Nephron progenitor cell (in vitro differentiated cells): ENCODE measurements at regions not wholly inside any gene's neighbourhood (a gene's known extent, or its start where the extent isn't known, plus 50 kb on each side); places are given as distances from the start of the nearest gene placed in this dataset.

Experiments used
- DNase-seq: peaks from one replicate; pipeline ENCODE4 v3.0.0; 2021
- H3K27ac Mint-ChIP-seq: 2 replicates; pipeline ENCODE4 v1.8.0; 2021; ENCODE audit warnings: mild to moderate bottlenecking, moderate library complexity, mixed read lengths
- H3K27me3 Mint-ChIP-seq: 2 replicates; pipeline ENCODE4 v1.8.0; 2021; ENCODE audit warnings: mild to moderate bottlenecking, low read depth, mixed read lengths; ENCODE audit not compliant: poor library complexity
- H3K36me3 Mint-ChIP-seq: 2 replicates; pipeline ENCODE4 v1.8.0; 2021; ENCODE audit warnings: low read depth, mixed read lengths
- H3K4me1 Mint-ChIP-seq: 2 replicates; pipeline ENCODE4 v1.8.0; 2021; ENCODE audit warnings: mixed read lengths
- H3K4me3 Mint-ChIP-seq: 2 replicates; pipeline ENCODE4 v1.8.0; 2021; ENCODE audit warnings: mild to moderate bottlenecking, moderate library complexity, mixed read lengths
- H3K9me3 Mint-ChIP-seq: 2 replicates; pipeline ENCODE4 v1.8.0; 2021; ENCODE audit warnings: mild to moderate bottlenecking, moderate library complexity, mixed read lengths
- TF ChIP-seq, protein P1 (sequence below): fragments of 200-600 bp; sonication (generic); IDR thresholded peaks from 2 replicates; pipeline ENCODE4 v1.5.0; 2021; ENCODE audit warnings: antibody characterized with exemption

DNA sequence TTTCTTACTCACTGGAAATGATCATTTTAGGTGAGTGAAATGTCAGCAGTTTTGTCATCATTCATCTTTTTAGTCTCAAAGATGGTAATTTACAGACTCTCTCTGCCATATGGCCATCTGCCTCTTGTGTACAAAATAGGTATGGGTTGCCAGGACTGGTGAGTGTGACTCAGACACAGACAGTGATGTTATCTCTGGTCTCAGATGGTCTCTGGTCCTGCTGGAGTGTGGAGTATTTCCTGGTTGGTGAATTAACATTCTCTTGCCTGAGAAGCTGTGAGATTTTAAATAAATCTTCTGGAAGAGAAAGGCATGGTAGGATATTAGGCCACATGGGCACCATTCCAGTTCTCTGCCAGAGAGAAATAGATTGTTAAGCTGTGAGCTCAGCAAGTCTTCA lies 207.0 kb downstream of the ATP23 start:
- H3K36me3 Mint-ChIP-seq, result no peaks in the 10 kb centered on the region
- H3K9me3 Mint-ChIP-seq, result peaks cover 13% of the 10 kb centered on the region
- TF ChIP-seq, protein P1, sequence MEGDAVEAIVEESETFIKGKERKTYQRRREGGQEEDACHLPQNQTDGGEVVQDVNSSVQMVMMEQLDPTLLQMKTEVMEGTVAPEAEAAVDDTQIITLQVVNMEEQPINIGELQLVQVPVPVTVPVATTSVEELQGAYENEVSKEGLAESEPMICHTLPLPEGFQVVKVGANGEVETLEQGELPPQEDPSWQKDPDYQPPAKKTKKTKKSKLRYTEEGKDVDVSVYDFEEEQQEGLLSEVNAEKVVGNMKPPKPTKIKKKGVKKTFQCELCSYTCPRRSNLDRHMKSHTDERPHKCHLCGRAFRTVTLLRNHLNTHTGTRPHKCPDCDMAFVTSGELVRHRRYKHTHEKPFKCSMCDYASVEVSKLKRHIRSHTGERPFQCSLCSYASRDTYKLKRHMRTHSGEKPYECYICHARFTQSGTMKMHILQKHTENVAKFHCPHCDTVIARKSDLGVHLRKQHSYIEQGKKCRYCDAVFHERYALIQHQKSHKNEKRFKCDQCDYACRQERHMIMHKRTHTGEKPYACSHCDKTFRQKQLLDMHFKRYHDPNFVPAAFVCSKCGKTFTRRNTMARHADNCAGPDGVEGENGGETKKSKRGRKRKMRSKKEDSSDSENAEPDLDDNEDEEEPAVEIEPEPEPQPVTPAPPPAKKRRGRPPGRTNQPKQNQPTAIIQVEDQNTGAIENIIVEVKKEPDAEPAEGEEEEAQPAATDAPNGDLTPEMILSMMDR, result no peak
- H3K27ac Mint-ChIP-seq, result no peak overlapping the region
- DNase-seq, result no peak
- no peaks in the 10 kb centered on the region for H3K4me1 Mint-ChIP-seq
- no peak overlapping the region for H3K4me3 Mint-ChIP-seq
- H3K27me3 Mint-ChIP-seq, result no peaks in the 10 kb centered on the region

DNA sequence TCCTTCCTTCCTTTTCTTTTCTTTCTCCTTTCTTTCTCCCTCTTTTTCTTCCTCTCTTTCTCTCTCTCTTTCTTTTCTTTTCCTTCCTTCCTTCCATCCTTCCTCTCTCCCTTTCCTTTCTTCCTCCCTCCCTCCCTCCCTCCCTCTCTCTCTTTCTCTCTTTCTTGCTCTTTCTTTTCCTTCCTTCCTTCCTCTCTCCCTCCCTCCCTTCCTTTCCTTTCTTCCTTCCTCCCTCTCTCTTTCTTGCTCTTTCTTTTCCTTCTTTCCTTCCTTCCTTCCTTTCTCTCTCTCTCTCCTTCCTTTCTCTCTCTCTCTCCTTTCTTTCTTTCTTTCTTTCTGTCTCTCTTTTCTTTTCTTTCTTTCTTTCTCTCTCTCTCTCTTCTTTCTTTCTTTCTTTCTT lies 207.6 kb downstream of the ATP23 start:
- Mint-ChIP-seq H3K36me3 (no peaks in the 10 kb centered on the region), H3K27ac (no peak overlapping the region), H3K4me3 (no peak overlapping the region), H3K9me3 (peaks cover 13% of the 10 kb centered on the region), H3K27me3 (no peaks in the 10 kb centered on the region), H3K4me1 (no peaks in the 10 kb centered on the region)
- DNase-seq, result no peak
- TF ChIP-seq, protein P1, result no peak

DNA sequence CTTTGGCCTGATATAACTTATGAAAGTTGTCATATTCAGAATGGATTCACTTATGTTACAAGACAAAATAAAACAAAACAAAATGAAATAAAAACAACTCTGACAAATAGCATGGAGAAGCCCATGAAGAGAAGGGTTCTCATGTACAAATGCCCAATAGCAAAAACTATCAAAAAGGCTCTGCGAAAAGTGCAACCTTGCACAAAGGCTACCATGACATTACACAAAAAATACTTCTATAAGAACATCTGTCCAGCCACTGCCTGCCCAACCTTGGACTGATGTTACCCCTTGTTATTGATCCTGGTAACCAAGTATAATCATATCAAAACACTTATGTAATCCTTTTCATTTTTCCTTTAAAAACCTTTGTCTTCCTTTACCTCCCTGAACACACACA lies 213.0 kb downstream of the ATP23 start:
- Mint-ChIP-seq H3K4me1 (no peaks in the 10 kb centered on the region), H3K4me3 (no peak overlapping the region)

DNA sequence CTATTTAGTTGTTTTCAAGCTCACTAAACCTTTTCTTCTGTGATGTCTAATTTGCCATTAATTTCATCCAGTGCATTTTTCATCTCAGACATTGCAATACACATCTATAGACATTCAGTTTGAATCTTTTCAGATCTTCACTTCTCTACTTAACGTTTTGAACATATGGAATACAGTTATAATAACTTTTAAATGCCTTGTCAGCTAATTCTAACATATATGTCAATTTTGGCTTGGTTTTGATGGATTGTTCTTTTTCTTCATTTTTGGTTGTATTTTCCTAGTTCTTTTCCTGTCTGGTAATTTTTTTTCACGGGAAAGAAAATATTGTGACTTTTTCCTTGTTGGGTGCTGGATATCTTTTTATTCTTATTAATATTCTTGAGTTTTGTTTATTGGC lies 215.3 kb downstream of the ATP23 start:
- Mint-ChIP-seq H3K36me3 (no peaks in the 10 kb centered on the region), H3K27me3 (no peaks in the 10 kb centered on the region), H3K4me1 (no peaks in the 10 kb centered on the region), H3K9me3 (no peaks in the 10 kb centered on the region), H3K27ac (no peak overlapping the region), H3K4me3 (no peak overlapping the region)
- no peak for DNase-seq
- TF ChIP-seq, protein P1, result no peak

More for the DNA sequence above, 213.0 kb downstream of the ATP23 start:
- Mint-ChIP-seq H3K27me3 (no peaks in the 10 kb centered on the region), H3K9me3 (no peaks in the 10 kb centered on the region), H3K27ac (no peak overlapping the region), H3K36me3 (no peaks in the 10 kb centered on the region)
- TF ChIP-seq, protein P1, result no peak
- no peak for DNase-seq

DNA sequence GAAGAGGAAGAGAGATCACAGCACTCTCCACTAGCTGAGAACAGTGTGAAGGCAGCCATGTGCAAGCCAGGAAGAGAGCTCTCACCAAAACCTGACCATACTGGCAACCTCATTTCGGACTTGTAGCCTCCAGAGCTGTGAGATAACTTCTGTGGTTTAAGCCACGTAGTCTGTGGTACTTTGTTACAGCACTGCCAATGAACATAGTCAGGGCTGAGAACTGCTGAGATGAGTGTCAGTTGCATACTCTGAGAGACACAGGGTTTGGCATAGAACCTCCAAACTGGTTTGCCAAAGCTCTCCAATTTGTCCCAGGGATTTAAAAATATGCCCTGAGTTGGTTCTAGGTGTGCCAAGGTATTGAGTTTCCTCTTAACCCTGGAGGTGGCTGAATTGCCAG lies 218.6 kb downstream of the ATP23 start:
- no peaks in the 10 kb centered on the region for H3K4me1 Mint-ChIP-seq
- H3K4me3 Mint-ChIP-seq, result no peak overlapping the region
- H3K27me3 Mint-ChIP-seq, result peaks cover 2% of the 10 kb centered on the region
- no peak for DNase-seq
- no peaks in the 10 kb centered on the region for H3K36me3 Mint-ChIP-seq
- TF ChIP-seq, protein P1, result no peak
- H3K27ac Mint-ChIP-seq, result no peak overlapping the region
- no peaks in the 10 kb centered on the region for H3K9me3 Mint-ChIP-seq

DNA sequence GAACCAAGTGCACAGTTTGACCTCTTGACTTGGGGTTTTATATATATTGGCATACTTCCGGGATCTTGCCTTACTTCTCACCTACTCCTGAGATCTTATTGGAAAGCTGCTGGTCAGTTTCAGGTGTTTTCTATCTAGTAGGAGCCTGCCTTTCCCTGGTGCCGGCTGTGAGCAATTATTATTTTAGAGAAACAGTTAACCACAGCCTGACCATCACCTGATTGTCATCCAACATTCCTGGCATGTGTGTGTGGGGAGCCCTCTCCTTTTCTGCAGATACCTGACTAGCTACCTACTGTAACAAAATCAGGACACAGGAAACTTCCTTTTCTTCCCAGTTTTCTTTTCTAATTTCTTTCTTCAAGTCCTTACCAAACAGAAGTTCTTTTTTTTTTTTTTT lies 220.4 kb downstream of the ATP23 start:
- no peak overlapping the region for H3K27ac Mint-ChIP-seq
- no peaks in the 10 kb centered on the region for H3K4me1 Mint-ChIP-seq
- peaks cover 5% of the 10 kb centered on the region for H3K27me3 Mint-ChIP-seq
- TF ChIP-seq, protein P1, result no peak
- DNase-seq, result no peak
- H3K36me3 Mint-ChIP-seq, result no peaks in the 10 kb centered on the region
- H3K9me3 Mint-ChIP-seq, result no peaks in the 10 kb centered on the region
- no peak overlapping the region for H3K4me3 Mint-ChIP-seq
